OCI-LY7 (cell line): ENCODE measurements at regions not wholly inside any gene's neighbourhood (a gene's known extent, or its start where the extent isn't known, plus 50 kb on each side); places are given as distances from the start of the nearest gene placed in this dataset.

Experiments used
- BruUV-seq: library from RNA; stranded (reverse); fragments of 400-500 nt; replicated peaks from 2 replicates; lab custom pipeline; 2021; lab: Mats Ljungman, UMichigan
- CTCF ChIA-PET: fragments of 300-600 bp; sonication (Branson Sonifier 250); formaldehyde crosslinking; loops from one replicate; lab custom pipeline; 2022; ENCODE audit warnings: antibody characterized with exemption; ENCODE audit not compliant: unreplicated experiment; lab: Charles Lee
- POLR2A ChIA-PET: fragments of 300-600 bp; sonication (Branson Sonifier 250); formaldehyde crosslinking; loops from one replicate; lab custom pipeline; 2022; ENCODE audit warnings: antibody characterized with exemption; lab: Charles Lee
- DNase-seq: peaks from one replicate; pipeline ENCODE4 v3.0.0-alpha.2; 2015; ENCODE audit warnings: low spot score
- H2AFZ ChIP-seq: fragments of 200-600 bp; sonication (generic), shearing (Covaris generic); 2 replicates; pipeline ENCODE4 v1.6.1; 2014; ENCODE audit warnings: mild to moderate bottlenecking, antibody characterized with exemption, low read length, moderate library complexity
- H3K27ac ChIP-seq: fragments of 200-600 bp; sonication (generic); 2 replicates; pipeline ENCODE4 v1.5.1; 2014; ENCODE audit warnings: mixed run types, low read depth, mild to moderate bottlenecking, moderate library complexity, low read length, inconsistent platforms; ENCODE audit not compliant: poor library complexity, severe bottlenecking
- H3K36me3 ChIP-seq: fragments of 200-600 bp; sonication (generic); 2 replicates; pipeline ENCODE4 v1.6.1; 2014; ENCODE audit warnings: mild to moderate bottlenecking, antibody characterized with exemption, low read length, moderate library complexity, mixed read lengths; ENCODE audit not compliant: insufficient read depth
- H3K4me1 ChIP-seq: fragments of 200-600 bp; sonication (generic); 2 replicates; pipeline ENCODE4 v1.5.1; 2014; ENCODE audit warnings: mild to moderate bottlenecking, low read length; ENCODE audit not compliant: insufficient read depth, poor library complexity, severe bottlenecking
- H3K4me2 ChIP-seq: fragments of 200-600 bp; sonication (generic); 2 replicates; pipeline ENCODE4 v1.6.1; 2014; ENCODE audit warnings: mild to moderate bottlenecking, low read length
- H3K4me3 ChIP-seq: fragments of 200-600 bp; sonication (generic); 2 replicates; pipeline ENCODE4 v1.5.1; 2014; ENCODE audit warnings: mild to moderate bottlenecking, low read depth, low read length; ENCODE audit not compliant: poor library complexity, severe bottlenecking
- H3K79me2 ChIP-seq: fragments of 200-600 bp; sonication (generic); 2 replicates; pipeline ENCODE4 v1.6.1; 2016; ENCODE audit warnings: low read depth, mild to moderate bottlenecking, low read length, moderate library complexity, mixed read lengths; ENCODE audit not compliant: insufficient read depth
- H3K9me2 ChIP-seq: fragments of 200-600 bp; sonication (generic); 2 replicates; pipeline ENCODE4 v1.6.1; 2016; ENCODE audit warnings: mild to moderate bottlenecking, low read length, mixed read lengths; ENCODE audit not compliant: insufficient read depth
- H3K9me3 ChIP-seq: fragments of 200-600 bp; sonication (generic); 2 replicates; pipeline ENCODE4 v1.6.1; 2014; ENCODE audit warnings: mild to moderate bottlenecking, mixed run types, low read length, mixed read lengths
- H4K20me1 ChIP-seq: fragments of 200-600 bp; sonication (generic); 2 replicates; pipeline ENCODE4 v1.6.1; 2014; ENCODE audit warnings: mild to moderate bottlenecking, antibody characterized with exemption, low read length, moderate library complexity, mixed read lengths; ENCODE audit not compliant: insufficient read depth
- CTCF ChIP-seq: fragments of 200-600 bp; sonication (generic); conservative IDR thresholded peaks from 2 replicates; pipeline ENCODE4 v1.5.1; 2014; ENCODE audit warnings: mild to moderate bottlenecking, antibody characterized with exemption, low read length, moderate library complexity, mixed read lengths
- EZH2phosphoT487 ChIP-seq: fragments of 200-600 bp; sonication (generic); IDR thresholded peaks from 2 replicates; pipeline ENCODE4 v1.6.1; 2018; ENCODE audit warnings: low read depth, borderline replicate concordance, mild to moderate bottlenecking, mixed run types, antibody characterized with exemption, low read length, moderate library complexity, mixed read lengths
- intact Hi-C: fragments of 100-400 bp; cut with micrococcal nuclease; formaldehyde crosslinking; loops from one replicate; pipeline ENCODE4 v1.10.0; 2022; ENCODE audit not compliant: unreplicated experiment

- BruUV-seq, result no TSS peak
- no peak for TF ChIP-seq CTCF
- no peak for TF ChIP-seq EZH2phosphoT487
Measured at GRCh38 chr5:56761151-56761885, 54.0 kb upstream of the MAP3K1 start.

GRCh38 chr5:56760723-56761122 lies 54.6 kb upstream of the MAP3K1 start:
- peaks cover 65% of the 10 kb centered on the region for H3K4me1 ChIP-seq

More at GRCh38 chr5:56761151-56761885, 54.0 kb upstream of the MAP3K1 start:
- Histone ChIP-seq H3K9me3 (no peaks in the 10 kb centered on the region), H3K36me3 (no peaks in the 10 kb centered on the region), H3K4me1 (peaks cover 59% of the 10 kb centered on the region), H3K27ac (no peak overlapping the region), H3K9me2 (no peaks in the 10 kb centered on the region), H2AFZ (peak overlapping the region; percentile 59), H4K20me1 (no peaks in the 10 kb centered on the region), H3K4me3 (no peak overlapping the region), H3K79me2 (no peaks in the 10 kb centered on the region), H3K4me2 (peak overlapping the region; percentile 2; the same call in 1 of the 2 replicates)
- ChIA-PET POLR2A (interaction anchor here (0.6 to 2.0 kb wide), 7 partner anchors 14 to 171 kb away, joined by 3 to 8 read pairs (median 3); no protein-coding TSS in a partner anchor), CTCF (no interaction called here)
- no peak for DNase-seq
- intact Hi-C loops, result no loop called here

More at GRCh38 chr5:56760723-56761122, 54.6 kb upstream of the MAP3K1 start:
- DNase-seq, result no peak
- CTCF ChIA-PET, result no interaction called here
- Histone ChIP-seq H3K36me3 (no peaks in the 10 kb centered on the region), H3K27ac (no peak overlapping the region), H3K4me2 (peak overlapping the region; percentile 2; the same call in 1 of the 2 replicates), H3K9me3 (no peaks in the 10 kb centered on the region), H3K79me2 (no peaks in the 10 kb centered on the region), H3K4me3 (no peak overlapping the region), H4K20me1 (no peaks in the 10 kb centered on the region), H2AFZ (peak overlapping the region; percentile 59; the same call in 1 of the 2 replicates), H3K9me2 (no peaks in the 10 kb centered on the region)
- TF ChIP-seq EZH2phosphoT487, result no peak
- no peak for TF ChIP-seq CTCF
- BruUV-seq, result no TSS peak
- POLR2A ChIA-PET, result interaction anchor here (0.5 to 2.0 kb wide), 4 partner anchors 14 to 816 kb away, joined by 4 to 8 read pairs (median 5); no protein-coding TSS in a partner anchor
- intact Hi-C loops, result no loop called here
